Middle frontal gyrus (tissue), 1 donor: ENCODE measurements at regions not wholly inside any gene's neighbourhood (a gene's known extent, or its start where the extent isn't known, plus 50 kb on each side); places are given as distances from the start of the nearest gene placed in this dataset.

Source experiments
- DNase-seq: peaks from one replicate; pipeline ENCODE4 v3.0.0-alpha.2; 2015; ENCODE audit warnings: low spot score; ENCODE audit errors: extremely low spot score

GRCh38 chr6:90663873-90664272, 77.0 kb upstream of the MAP3K7 start:
- DNase-seq: no peak

GRCh38 chr6:90663106-90663505, 76.2 kb upstream of the MAP3K7 start:
- DNase-seq: no peak

GRCh38 chr6:90660931-90661330, 74.1 kb upstream of the MAP3K7 start:
- DNase-seq: no peak

GRCh38 chr6:90658497-90658896, 71.6 kb upstream of the MAP3K7 start:
- DNase-seq: no peak

GRCh38 chr6:90656325-90656724, 69.5 kb upstream of the MAP3K7 start:
- DNase-seq: no peak

GRCh38 chr6:90654806-90655205, 67.9 kb upstream of the MAP3K7 start:
- no peak for DNase-seq

- no peak for DNase-seq
Observed at GRCh38 chr6:90654166-90654565, 67.3 kb upstream of the MAP3K7 start.

GRCh38 chr6:90653750-90654149, 66.9 kb upstream of the MAP3K7 start:
- DNase-seq: no peak

GRCh38 chr6:90650041-90650940, 63.4 kb upstream of the MAP3K7 start:
- DNase-seq: no peak

GRCh38 chr6:90648873-90649272, 62.0 kb upstream of the MAP3K7 start:
- DNase-seq: no peak

GRCh38 chr6:90646940-90647339, 60.1 kb upstream of the MAP3K7 start:
- DNase-seq: no peak

- no peak for DNase-seq
Observed at GRCh38 chr6:90645634-90646033, 58.8 kb upstream of the MAP3K7 start.

GRCh38 chr6:90644492-90644891, 57.6 kb upstream of the MAP3K7 start:
- no peak for DNase-seq

- DNase-seq: no peak
Observed at GRCh38 chr6:90643381-90643780, 56.5 kb upstream of the MAP3K7 start.

- no peak for DNase-seq
Observed at GRCh38 chr6:90637320-90637719, 50.4 kb upstream of the MAP3K7 start.
